ENCODE measurements at regions not wholly inside any gene's neighbourhood (a gene's known extent, or its start where the extent isn't known, plus 50 kb on each side); places are given as distances from the start of the nearest gene placed in this dataset.
A peak's percentile ranks its signal among the peaks of the same experiment; 100 is the strongest.

DNA sequence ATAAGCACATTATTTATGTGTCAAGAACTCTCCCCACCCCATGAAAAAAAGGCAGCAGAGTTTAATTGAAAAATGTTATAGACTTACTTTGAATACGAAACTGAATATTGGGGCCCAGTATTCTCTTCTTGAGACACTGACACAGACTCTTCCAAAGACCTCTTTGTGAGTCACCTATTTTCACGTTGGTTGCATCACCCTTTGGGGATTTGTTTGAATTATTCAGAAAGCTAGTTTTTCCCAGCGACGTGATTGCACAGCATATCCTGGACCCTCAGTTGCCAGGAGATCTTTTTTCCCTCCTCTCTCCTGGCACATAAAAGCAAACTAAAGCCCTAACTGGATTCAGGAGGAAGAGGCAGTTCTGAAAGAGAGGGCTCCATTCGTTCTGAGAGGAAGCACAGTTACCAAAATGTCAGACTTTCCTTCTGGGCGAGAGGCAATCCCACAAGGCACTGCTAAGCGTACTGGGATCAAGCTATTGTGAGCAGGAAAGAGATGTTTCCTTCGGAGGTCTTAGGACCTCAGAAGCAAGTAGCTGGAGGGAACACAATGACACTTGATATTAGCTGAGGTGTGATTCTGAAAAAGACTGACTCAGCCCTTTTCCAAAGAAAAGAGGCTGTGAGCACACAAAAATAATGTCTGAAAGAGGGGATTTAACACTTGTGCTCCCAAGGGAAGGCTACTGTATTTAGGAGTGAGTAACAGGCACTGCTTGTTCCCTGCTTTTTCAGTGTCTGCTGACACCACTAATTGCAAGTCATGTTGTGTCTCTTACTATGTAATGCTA, 65.8 kb upstream of the CADPS start:
- no peak for TF ChIP-seq MTF2 (CRISPR knock-in tag; IDR thresholded peaks at IDR 0.05; ENCODE audit: borderline replicate concordance)
- peak; percentile 90 for TF ChIP-seq MAFF (IDR thresholded peaks at IDR 0.05; ENCODE audit: low read depth, low read length)
- TF ChIP-seq THAP11 (CRISPR knock-in tag; IDR thresholded peaks at IDR 0.05) = no peak
- TF ChIP-seq, protein P1, sequence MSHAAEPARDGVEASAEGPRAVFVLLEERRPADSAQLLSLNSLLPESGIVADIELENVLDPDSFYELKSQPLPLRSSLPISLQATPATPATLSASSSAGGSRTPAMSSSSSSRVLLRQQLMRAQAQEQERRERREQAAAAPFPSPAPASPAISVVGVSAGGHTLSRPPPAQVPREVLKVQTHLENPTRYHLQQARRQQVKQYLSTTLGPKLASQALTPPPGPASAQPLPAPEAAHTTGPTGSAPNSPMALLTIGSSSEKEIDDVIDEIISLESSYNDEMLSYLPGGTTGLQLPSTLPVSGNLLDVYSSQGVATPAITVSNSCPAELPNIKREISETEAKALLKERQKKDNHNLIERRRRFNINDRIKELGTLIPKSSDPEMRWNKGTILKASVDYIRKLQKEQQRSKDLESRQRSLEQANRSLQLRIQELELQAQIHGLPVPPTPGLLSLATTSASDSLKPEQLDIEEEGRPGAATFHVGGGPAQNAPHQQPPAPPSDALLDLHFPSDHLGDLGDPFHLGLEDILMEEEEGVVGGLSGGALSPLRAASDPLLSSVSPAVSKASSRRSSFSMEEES (CRISPR knock-in tag; IDR thresholded peaks at IDR 0.05) = no peak
- no peak for TF ChIP-seq DZIP1 (CRISPR knock-in tag; IDR thresholded peaks at IDR 0.05)
- TF ChIP-seq, protein P2, sequence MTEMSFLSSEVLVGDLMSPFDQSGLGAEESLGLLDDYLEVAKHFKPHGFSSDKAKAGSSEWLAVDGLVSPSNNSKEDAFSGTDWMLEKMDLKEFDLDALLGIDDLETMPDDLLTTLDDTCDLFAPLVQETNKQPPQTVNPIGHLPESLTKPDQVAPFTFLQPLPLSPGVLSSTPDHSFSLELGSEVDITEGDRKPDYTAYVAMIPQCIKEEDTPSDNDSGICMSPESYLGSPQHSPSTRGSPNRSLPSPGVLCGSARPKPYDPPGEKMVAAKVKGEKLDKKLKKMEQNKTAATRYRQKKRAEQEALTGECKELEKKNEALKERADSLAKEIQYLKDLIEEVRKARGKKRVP (CRISPR knock-in tag; IDR thresholded peaks at IDR 0.05) = peak in 1 of 2 experiments; percentile 73; a peak in 2 of 4 replicates
- no peak for TF ChIP-seq KAT2B (IDR thresholded peaks at IDR 0.05; ENCODE audit: borderline replicate concordance, low read depth, low read length)
- peak; percentile 44; the same call in 1 of the 2 replicates for TF ChIP-seq FOSL2 (CRISPR knock-in tag; IDR thresholded peaks at IDR 0.05)
- TF ChIP-seq ARNT2 (CRISPR knock-in tag; IDR thresholded peaks at IDR 0.05; ENCODE audit: low read depth) = no peak
- TF ChIP-seq MAFK (conservative IDR thresholded peaks at IDR 0.05 in 1 of 2, IDR thresholded peaks at IDR 0.05 in 1 of 2; ENCODE audit: low read length in 2 of 2) = peak; percentile 77 to 91
- no peak for TF ChIP-seq ZNF33B (CRISPR knock-in tag; IDR thresholded peaks at IDR 0.05)
- TF ChIP-seq CEBPB (IDR thresholded peaks at IDR 0.05; ENCODE audit: borderline replicate concordance, low read depth, low read length) = peak; percentile 42; the same call in 1 of the 2 replicates
- no peak for TF ChIP-seq IRX3 (CRISPR knock-in tag; IDR thresholded peaks at IDR 0.05; ENCODE audit: borderline replicate concordance, low read depth)
- no peak for TF ChIP-seq NRL (CRISPR knock-in tag; IDR thresholded peaks at IDR 0.05; ENCODE audit: borderline replicate concordance)
- peaks cover 6% of the 10 kb centered on the region; the same call in 1 of the 2 replicates for H3K4me1 ChIP-seq (ENCODE audit: insufficient read depth, low read length)
- CTCF ChIA-PET (ENCODE audit: low intra/inter-chr PET ratio, low total read pairs) = no interaction called here
- H3K4me2 ChIP-seq (ENCODE audit: low read depth, low read length) = no peak overlapping the region
- no peaks in the 10 kb centered on the region for H3K36me3 ChIP-seq (replicated peaks in 1 of 2; ENCODE audit: control insufficient read depth in 1 of 2, insufficient read depth in 2 of 2, low read length in 2 of 2)
- H3K79me2 ChIP-seq (ENCODE audit: insufficient read depth, low read length) = no peaks in the 10 kb centered on the region
- H3K27me3 ChIP-seq (ENCODE audit: control insufficient read depth in 1 of 2, insufficient read depth in 2 of 2, low read length in 2 of 2) = no peaks in the 10 kb centered on the region
- no peaks in the 10 kb centered on the region for H3K9me3 ChIP-seq (ENCODE audit: low read length)
- no peaks in the 10 kb centered on the region for H4K20me1 ChIP-seq (ENCODE audit: insufficient read depth, low read length)
- H2AFZ ChIP-seq (ENCODE audit: low read length) = no peak overlapping the region
- H3K9ac ChIP-seq (ENCODE audit: insufficient read depth, low read depth, low read length) = no peak overlapping the region
- DNase-seq (ENCODE audit: low spot score) (no peak), ATAC-seq (no peak), FAIRE-seq (no peak)
- no TSS peak for BruUV-seq (replicated peaks)
- POLR2A ChIA-PET = no interaction called here
- 8% methylated on average over 8 of the region's 8 CpGs for WGBS (ENCODE audit: low lambda C conversion rate)
- H3K4me3 ChIP-seq (replicated peaks in 1 of 3; ENCODE audit: insufficient read depth in 1 of 3, low read depth in 2 of 3, low read length in 3 of 3) = no peak overlapping the region
- no peak overlapping the region for H3K27ac ChIP-seq (ENCODE audit: extremely low read length, insufficient read depth, low read length)
- intact Hi-C loops (cut with micrococcal nuclease; ENCODE audit: unreplicated experiment) = no loop called here
- in situ Hi-C loops (cut with HindIII; ENCODE audit: extremely low pct_ligation_motif_present, low pct_unique_long_range_greater_than_20kb) = no loop called here
